Suprapubic skin (tissue), 4 donors: ENCODE measurements at regions not wholly inside any gene's neighbourhood (a gene's known extent, or its start where the extent isn't known, plus 50 kb on each side); places are given as distances from the start of the nearest gene placed in this dataset.

Experiments
- DNase-seq, 2 donors: peaks; one replicate each; pipeline ENCODE4 v3.0.0-alpha.2; 2019; ENCODE audit warnings: low spot score in 2 of 2
- H3K27ac ChIP-seq: fragments of 200-600 bp; sonication (generic); one replicate; pipeline ENCODE4 v1.5.1; 2019
- H3K27me3 ChIP-seq: fragments of 200-600 bp; sonication (generic); one replicate; pipeline ENCODE4 v1.5.1; 2019
- H3K36me3 ChIP-seq: fragments of 200-600 bp; sonication (generic); one replicate; pipeline ENCODE4 v1.5.1; 2019
- H3K4me1 ChIP-seq: fragments of 200-600 bp; sonication (generic); one replicate; pipeline ENCODE4 v1.5.1; 2019
- H3K4me3 ChIP-seq: fragments of 200-600 bp; sonication (generic); one replicate; pipeline ENCODE4 v1.5.1; 2019; ENCODE audit warnings: mild to moderate bottlenecking
- H3K9me3 ChIP-seq: fragments of 200-600 bp; sonication (generic); one replicate; pipeline ENCODE4 v1.5.1; 2019
- EP300 ChIP-seq: sonication (generic); formaldehyde crosslinking; IDR thresholded peaks from one replicate; pipeline ENCODE4 v1.6.1; 2017; ENCODE audit warnings: antibody characterized with exemption
- POLR2A ChIP-seq, 2 donors: fragments of 450-650 bp; IDR thresholded peaks; one replicate each; pipeline ENCODE4 v1.6.1; 2017; ENCODE audit warnings: antibody characterized with exemption in 2 of 2, mild to moderate bottlenecking in 2 of 2, moderate library complexity in 2 of 2
- POLR2AphosphoS5 ChIP-seq, 3 donors: sonication (generic); formaldehyde crosslinking; IDR thresholded peaks; one replicate each; pipeline ENCODE4 v1.6.1; 2017; ENCODE audit warnings: antibody characterized with exemption in 3 of 3
- WGBS: methylation state at CpG from one replicate; pipeline ENCODE4 v1.1.5; 2018; 5-methylcytosine and 5-hydroxymethylcytosine counted together
- TF ChIP-seq, protein P1 (sequence below), 2 donors: fragments of 200-600 bp in 1 of 2; fragments of 450-650 bp in 1 of 2; sonication (generic) in 1 of 2; IDR thresholded peaks; one replicate each; pipeline ENCODE4 v1.5.1; 2016 to 2019; ENCODE audit warnings: antibody characterized with exemption in 2 of 2, mild to moderate bottlenecking in 1 of 2, moderate library complexity in 1 of 2

- H3K4me3 ChIP-seq = no peak overlapping the region
- WGBS = 44% methylated on average over 1 of the region's 1 CpG
Measured at GRCh38 chr4:176422001-176422400, 102.2 kb downstream of the SPCS3 start.

GRCh38 chr4:176422511-176422910, 102.7 kb downstream of the SPCS3 start:
- no peaks in the 10 kb centered on the region for H3K27me3 ChIP-seq
- TF ChIP-seq POLR2A (IDR thresholded peaks at IDR 0.05) (no peak), POLR2AphosphoS5 (IDR thresholded peaks at IDR 0.05) (no peak), EP300 (no peak)
- TF ChIP-seq, protein P1, sequence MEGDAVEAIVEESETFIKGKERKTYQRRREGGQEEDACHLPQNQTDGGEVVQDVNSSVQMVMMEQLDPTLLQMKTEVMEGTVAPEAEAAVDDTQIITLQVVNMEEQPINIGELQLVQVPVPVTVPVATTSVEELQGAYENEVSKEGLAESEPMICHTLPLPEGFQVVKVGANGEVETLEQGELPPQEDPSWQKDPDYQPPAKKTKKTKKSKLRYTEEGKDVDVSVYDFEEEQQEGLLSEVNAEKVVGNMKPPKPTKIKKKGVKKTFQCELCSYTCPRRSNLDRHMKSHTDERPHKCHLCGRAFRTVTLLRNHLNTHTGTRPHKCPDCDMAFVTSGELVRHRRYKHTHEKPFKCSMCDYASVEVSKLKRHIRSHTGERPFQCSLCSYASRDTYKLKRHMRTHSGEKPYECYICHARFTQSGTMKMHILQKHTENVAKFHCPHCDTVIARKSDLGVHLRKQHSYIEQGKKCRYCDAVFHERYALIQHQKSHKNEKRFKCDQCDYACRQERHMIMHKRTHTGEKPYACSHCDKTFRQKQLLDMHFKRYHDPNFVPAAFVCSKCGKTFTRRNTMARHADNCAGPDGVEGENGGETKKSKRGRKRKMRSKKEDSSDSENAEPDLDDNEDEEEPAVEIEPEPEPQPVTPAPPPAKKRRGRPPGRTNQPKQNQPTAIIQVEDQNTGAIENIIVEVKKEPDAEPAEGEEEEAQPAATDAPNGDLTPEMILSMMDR (IDR thresholded peaks at IDR 0.05) = no peak
- H3K4me1 ChIP-seq = no peaks in the 10 kb centered on the region
- DNase-seq = no peak
- H3K4me3 ChIP-seq = no peak overlapping the region
- WGBS = 27% methylated on average over 4 of the region's 4 CpGs
- no peaks in the 10 kb centered on the region for H3K36me3 ChIP-seq
- H3K9me3 ChIP-seq = no peaks in the 10 kb centered on the region
- H3K27ac ChIP-seq = no peak overlapping the region

More at GRCh38 chr4:176422001-176422400, 102.2 kb downstream of the SPCS3 start:
- no peak for DNase-seq
- H3K27me3 ChIP-seq = no peaks in the 10 kb centered on the region
- no peaks in the 10 kb centered on the region for H3K4me1 ChIP-seq
- no peak overlapping the region for H3K27ac ChIP-seq
- no peaks in the 10 kb centered on the region for H3K36me3 ChIP-seq
- TF ChIP-seq POLR2A (IDR thresholded peaks at IDR 0.05) (no peak), POLR2AphosphoS5 (IDR thresholded peaks at IDR 0.05) (no peak), EP300 (no peak)
- TF ChIP-seq, protein P1 (IDR thresholded peaks at IDR 0.05) = no peak
- H3K9me3 ChIP-seq = no peaks in the 10 kb centered on the region

GRCh38 chr4:176425035-176425434, 105.3 kb downstream of the SPCS3 start:
- no peak for DNase-seq
- TF ChIP-seq, protein P1 (IDR thresholded peaks at IDR 0.05) = no peak
- TF ChIP-seq EP300 = no peak
- no peak for TF ChIP-seq POLR2A (IDR thresholded peaks at IDR 0.05)
- TF ChIP-seq POLR2AphosphoS5 (IDR thresholded peaks at IDR 0.05) = no peak
- H3K36me3 ChIP-seq = no peaks in the 10 kb centered on the region
- WGBS = 44% methylated on average over 2 of the region's 2 CpGs
- no peaks in the 10 kb centered on the region for H3K9me3 ChIP-seq
- H3K4me3 ChIP-seq = no peak overlapping the region
- no peak overlapping the region for H3K27ac ChIP-seq
- no peaks in the 10 kb centered on the region for H3K4me1 ChIP-seq
- H3K27me3 ChIP-seq = no peaks in the 10 kb centered on the region

DNA sequence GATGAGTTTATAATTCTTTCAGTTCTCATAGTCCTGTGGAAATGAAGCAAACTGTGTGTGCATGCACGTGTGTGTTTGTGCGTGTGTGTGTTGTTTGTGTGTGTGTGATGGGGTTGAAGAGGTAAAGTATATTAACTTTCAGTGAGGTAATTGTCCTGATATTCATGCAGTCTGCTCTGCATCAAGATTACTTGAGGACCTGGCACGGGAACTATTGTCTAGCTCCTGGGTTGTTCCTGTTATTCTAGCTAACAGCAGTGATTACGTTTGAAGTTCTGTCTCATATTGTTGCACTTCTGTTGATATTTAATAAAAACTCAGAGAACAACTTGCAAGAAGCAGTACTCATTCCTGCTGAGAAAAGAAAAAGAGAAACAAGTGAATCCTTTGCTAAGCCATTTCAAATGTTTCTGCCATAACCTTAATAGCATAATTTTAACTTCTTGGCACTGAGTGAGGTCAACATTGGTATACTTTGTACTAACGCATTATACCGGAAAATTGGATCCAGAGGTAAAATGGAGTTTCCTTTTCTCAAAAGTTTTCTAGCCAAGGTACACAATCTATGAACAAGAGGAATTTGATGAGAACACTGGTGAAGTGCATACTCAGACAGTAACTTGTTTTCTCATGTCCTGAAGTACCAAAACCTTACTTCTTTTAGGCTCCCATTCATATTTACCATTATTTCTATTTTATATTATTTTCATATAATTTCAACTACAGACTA, 113.2 kb downstream of the SPCS3 start:
- DNase-seq = no peak
- TF ChIP-seq POLR2AphosphoS5 (IDR thresholded peaks at IDR 0.05) (no peak), POLR2A (IDR thresholded peaks at IDR 0.05) (no peak), EP300 (no peak)
- TF ChIP-seq, protein P1 (IDR thresholded peaks at IDR 0.05) = no peak
- no peaks in the 10 kb centered on the region for H3K9me3 ChIP-seq
- H3K27me3 ChIP-seq = no peaks in the 10 kb centered on the region
- no peaks in the 10 kb centered on the region for H3K4me1 ChIP-seq
- WGBS = 72% methylated on average over 6 of the region's 6 CpGs
- no peak overlapping the region for H3K27ac ChIP-seq
- H3K36me3 ChIP-seq = no peaks in the 10 kb centered on the region
- H3K4me3 ChIP-seq = no peak overlapping the region

GRCh38 chr4:176433983-176434382, 114.2 kb downstream of the SPCS3 start:
- H3K4me3 ChIP-seq = no peak overlapping the region
- H3K27ac ChIP-seq = no peak overlapping the region
- no peaks in the 10 kb centered on the region for H3K9me3 ChIP-seq
- H3K36me3 ChIP-seq = no peaks in the 10 kb centered on the region
- H3K4me1 ChIP-seq = no peaks in the 10 kb centered on the region
- no peak for DNase-seq
- WGBS = 64% methylated on average over 3 of the region's 3 CpGs
- TF ChIP-seq EP300 = no peak
- TF ChIP-seq, protein P1 (IDR thresholded peaks at IDR 0.05) = no peak
- no peak for TF ChIP-seq POLR2AphosphoS5 (IDR thresholded peaks at IDR 0.05)
- no peak for TF ChIP-seq POLR2A (IDR thresholded peaks at IDR 0.05)
- no peaks in the 10 kb centered on the region for H3K27me3 ChIP-seq
